LNCAP (cell line): ENCODE measurements at regions not wholly inside any gene's neighbourhood (a gene's known extent, or its start where the extent isn't known, plus 50 kb on each side); places are given as distances from the start of the nearest gene placed in this dataset.

Experiments used
- TF ChIP-seq, protein P1 (sequence below): fragments of 450-650 bp; IDR thresholded peaks from 2 replicates; pipeline ENCODE4 v1.5.1; 2017; ENCODE audit warnings: mild to moderate bottlenecking

DNA sequence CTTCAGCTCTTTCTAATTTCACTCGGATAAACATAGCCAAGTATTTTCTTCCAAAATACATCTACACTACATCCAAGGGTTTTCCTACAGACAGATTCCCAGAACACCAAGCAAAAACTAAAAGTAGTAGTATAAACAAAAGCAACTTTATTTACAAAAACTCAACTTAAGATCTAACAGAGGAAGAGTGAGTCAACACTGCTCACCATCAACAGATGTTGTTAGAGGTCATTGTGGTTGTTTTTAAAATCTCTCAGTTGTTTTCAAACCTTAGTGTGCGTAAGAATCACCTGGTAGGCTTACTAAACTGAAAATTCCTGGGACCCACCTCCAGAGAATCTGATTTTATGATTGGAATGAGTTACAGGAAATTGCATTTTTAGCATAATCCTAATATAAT lies 631.7 kb upstream of the SGCG start:
- TF ChIP-seq, protein P1, sequence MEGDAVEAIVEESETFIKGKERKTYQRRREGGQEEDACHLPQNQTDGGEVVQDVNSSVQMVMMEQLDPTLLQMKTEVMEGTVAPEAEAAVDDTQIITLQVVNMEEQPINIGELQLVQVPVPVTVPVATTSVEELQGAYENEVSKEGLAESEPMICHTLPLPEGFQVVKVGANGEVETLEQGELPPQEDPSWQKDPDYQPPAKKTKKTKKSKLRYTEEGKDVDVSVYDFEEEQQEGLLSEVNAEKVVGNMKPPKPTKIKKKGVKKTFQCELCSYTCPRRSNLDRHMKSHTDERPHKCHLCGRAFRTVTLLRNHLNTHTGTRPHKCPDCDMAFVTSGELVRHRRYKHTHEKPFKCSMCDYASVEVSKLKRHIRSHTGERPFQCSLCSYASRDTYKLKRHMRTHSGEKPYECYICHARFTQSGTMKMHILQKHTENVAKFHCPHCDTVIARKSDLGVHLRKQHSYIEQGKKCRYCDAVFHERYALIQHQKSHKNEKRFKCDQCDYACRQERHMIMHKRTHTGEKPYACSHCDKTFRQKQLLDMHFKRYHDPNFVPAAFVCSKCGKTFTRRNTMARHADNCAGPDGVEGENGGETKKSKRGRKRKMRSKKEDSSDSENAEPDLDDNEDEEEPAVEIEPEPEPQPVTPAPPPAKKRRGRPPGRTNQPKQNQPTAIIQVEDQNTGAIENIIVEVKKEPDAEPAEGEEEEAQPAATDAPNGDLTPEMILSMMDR = no peak

DNA sequence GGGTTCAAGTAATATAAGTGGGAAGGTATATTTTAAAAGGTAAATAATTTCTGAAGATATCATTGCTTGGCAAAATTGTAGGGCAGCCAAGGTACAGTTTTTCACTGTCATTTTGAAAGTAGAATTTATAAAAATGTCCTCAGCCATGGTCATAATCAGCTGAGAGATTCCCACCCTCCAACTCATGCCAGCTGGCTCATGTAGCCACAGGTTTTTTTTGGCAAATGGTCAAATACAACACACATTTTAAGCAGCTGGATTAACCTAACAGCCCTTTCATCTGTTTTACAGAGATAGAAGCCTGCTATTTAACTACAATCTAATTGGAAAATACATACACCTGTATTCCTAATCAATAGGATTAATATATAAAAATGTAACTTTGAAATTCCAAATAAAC lies 619.2 kb upstream of the SGCG start:
- TF ChIP-seq, protein P1 = no peak

DNA sequence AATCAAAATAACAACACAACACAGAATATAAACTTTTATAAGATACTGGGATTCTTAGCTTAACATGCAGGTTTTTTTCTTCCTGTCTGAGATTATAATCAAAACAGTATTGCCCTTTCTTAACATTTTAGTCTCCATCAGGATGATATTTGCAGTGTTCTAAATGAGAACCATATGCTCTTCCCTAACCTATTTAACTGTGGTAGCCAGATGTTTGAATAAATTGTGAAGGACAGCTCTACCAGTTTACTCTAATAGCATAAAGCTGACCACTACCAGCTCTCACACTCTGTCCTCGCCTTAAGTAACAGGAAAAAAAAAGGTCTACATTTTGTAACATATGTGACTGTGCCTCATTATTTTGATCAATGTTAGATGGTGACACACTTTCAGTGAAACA lies 618.7 kb upstream of the SGCG start:
- TF ChIP-seq, protein P1 = no peak

- TF ChIP-seq, protein P1 = no peak
These were observed 617.5 kb upstream of the SGCG start for GRCh38 chr13:22563272-22563671.

DNA sequence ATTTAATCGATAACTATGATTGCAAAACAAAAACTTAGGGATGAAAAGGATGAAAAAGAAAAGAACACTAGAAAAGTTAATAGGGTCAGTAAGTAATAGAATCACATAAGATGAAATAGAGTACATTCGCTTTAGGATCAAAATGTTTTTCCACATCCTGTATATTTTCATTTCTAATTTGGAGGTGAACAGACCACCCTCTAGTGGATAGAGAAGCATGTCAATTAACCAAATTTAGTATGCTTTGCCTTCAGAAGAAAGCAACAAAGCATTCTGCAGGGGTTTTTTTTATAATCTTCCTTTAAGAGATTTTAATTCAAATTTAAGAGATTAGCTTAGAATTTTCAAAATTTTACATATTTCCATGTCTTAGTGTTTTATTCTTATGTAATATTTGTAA lies 611.0 kb upstream of the SGCG start:
- TF ChIP-seq, protein P1 = no peak

DNA sequence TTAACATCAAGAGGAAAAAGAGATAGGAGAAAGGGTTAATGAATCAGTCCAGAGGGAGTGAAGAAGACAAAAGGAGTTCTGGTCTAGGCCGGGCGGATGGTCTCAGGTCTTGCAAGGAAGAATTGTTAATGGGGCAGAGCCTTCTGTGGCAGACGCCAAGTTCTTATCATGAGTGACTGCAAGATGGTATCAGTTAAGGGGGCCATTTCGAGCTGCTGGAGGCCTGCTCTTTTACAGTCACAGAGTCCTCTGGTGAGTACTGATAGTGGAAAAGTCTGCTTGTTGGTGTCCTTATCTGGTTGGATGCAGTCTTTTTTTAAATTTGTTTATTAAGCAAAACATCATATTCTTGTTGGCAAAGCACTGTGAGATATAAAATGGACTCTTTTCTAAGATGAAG lies 590.9 kb upstream of the SGCG start:
- TF ChIP-seq, protein P1 = no peak

- TF ChIP-seq, protein P1 = no peak
These were observed 588.3 kb upstream of the SGCG start for GRCh38 chr13:22592515-22592914.

GRCh38 chr13:22594041-22594440 lies 586.7 kb upstream of the SGCG start:
- TF ChIP-seq, protein P1 = no peak
